ENCODE measurements at regions not wholly inside any gene's neighbourhood (a gene's known extent, or its start where the extent isn't known, plus 50 kb on each side); places are given as distances from the start of the nearest gene placed in this dataset.

DNA sequence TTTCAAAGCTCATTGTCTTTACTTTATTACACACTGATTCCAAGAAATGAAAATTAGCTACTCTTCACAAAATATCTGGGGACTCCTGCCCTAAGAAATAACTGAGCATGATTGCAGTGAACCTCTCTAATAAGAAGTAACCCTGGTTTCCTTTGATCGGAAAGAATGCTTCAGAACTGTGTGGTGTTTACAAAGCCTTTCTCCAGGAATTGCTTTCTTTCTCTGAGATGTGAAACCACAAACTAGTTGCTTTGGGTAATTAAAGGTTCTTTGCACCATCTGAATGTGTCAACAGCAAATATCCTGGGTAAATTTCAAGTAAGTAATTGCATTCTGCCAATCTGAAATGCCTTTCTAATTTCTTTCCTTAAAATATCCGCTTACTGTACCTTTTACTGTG, 292.9 kb upstream of the SLIT2 start:
- no peaks in the 10 kb centered on the region for H3K27me3 Mint-ChIP-seq (ENCODE audit: low read depth)
- Histone ChIP-seq H2BK20ac (ENCODE audit: low read depth, low read length, poor library complexity, severe bottlenecking) (no peak overlapping the region), H4K91ac (ENCODE audit: insufficient read length, low read depth, low read length) (no peak overlapping the region), H4K8ac (replicated peaks; ENCODE audit: insufficient read length, low read depth, low read length) (no peak overlapping the region), H3K4me1 (ENCODE audit: insufficient read depth, low read length) (no peaks in the 10 kb centered on the region), H3K79me1 (ENCODE audit: insufficient read depth, low read depth, low read length, poor library complexity, severe bottlenecking) (no peaks in the 10 kb centered on the region), H3K23me2 (ENCODE audit: insufficient read length, low read depth, low read length, poor library complexity, severe bottlenecking) (no peaks in the 10 kb centered on the region), H3K9me3 (ENCODE audit: control insufficient read depth, low read depth, low read length) (no peaks in the 10 kb centered on the region), H4K5ac (ENCODE audit: insufficient read length, low read depth, low read length) (no peak overlapping the region), H2BK5ac (ENCODE audit: insufficient read length, low read length) (no peak overlapping the region), H3K9ac (ENCODE audit: extremely low read depth, insufficient read length, low read length) (no peak overlapping the region), H3K27me3 (ENCODE audit: insufficient read depth, low read length) (no peaks in the 10 kb centered on the region), H2BK120ac (ENCODE audit: low read depth, low read length, poor library complexity, severe bottlenecking) (no peak overlapping the region), H3K79me2 (ENCODE audit: insufficient read depth, low read length) (no peaks in the 10 kb centered on the region), H2AFZ (ENCODE audit: low read length) (no peak overlapping the region), H3T11ph (ENCODE audit: low read length) (no peak overlapping the region), H3K4ac (ENCODE audit: low read depth, low read length) (no peak overlapping the region), H2BK15ac (ENCODE audit: low read depth, low read length) (no peak overlapping the region), H3K56ac (ENCODE audit: insufficient read length, low read depth, low read length) (no peak overlapping the region), H3K14ac (ENCODE audit: insufficient read depth, low read length) (no peak overlapping the region), H4K20me1 (ENCODE audit: control insufficient read depth, insufficient read depth, insufficient read length) (no peaks in the 10 kb centered on the region), H3K18ac (ENCODE audit: insufficient read length, low read depth, low read length) (no peak overlapping the region), H3K23ac (ENCODE audit: insufficient read length, low read depth, low read length) (no peak overlapping the region), H3K27ac (ENCODE audit: insufficient read length, low read depth, low read length) (no peak overlapping the region), H2AK5ac (ENCODE audit: insufficient read length, low read length) (no peak overlapping the region), H3K4me2 (ENCODE audit: insufficient read depth, insufficient read length, low read length) (no peak overlapping the region), H2BK12ac (ENCODE audit: insufficient read length, low read depth, low read length) (no peak overlapping the region)
- DNase-seq: no peak
- TF ChIP-seq, protein P1, sequence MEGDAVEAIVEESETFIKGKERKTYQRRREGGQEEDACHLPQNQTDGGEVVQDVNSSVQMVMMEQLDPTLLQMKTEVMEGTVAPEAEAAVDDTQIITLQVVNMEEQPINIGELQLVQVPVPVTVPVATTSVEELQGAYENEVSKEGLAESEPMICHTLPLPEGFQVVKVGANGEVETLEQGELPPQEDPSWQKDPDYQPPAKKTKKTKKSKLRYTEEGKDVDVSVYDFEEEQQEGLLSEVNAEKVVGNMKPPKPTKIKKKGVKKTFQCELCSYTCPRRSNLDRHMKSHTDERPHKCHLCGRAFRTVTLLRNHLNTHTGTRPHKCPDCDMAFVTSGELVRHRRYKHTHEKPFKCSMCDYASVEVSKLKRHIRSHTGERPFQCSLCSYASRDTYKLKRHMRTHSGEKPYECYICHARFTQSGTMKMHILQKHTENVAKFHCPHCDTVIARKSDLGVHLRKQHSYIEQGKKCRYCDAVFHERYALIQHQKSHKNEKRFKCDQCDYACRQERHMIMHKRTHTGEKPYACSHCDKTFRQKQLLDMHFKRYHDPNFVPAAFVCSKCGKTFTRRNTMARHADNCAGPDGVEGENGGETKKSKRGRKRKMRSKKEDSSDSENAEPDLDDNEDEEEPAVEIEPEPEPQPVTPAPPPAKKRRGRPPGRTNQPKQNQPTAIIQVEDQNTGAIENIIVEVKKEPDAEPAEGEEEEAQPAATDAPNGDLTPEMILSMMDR (conservative IDR thresholded peaks at IDR 0.05): no peak
- H3K9me3 Mint-ChIP-seq: no peaks in the 10 kb centered on the region
- no CpG with 5 or more reads among the region's 2 CpGs for WGBS (ENCODE audit: extremely low coverage, insufficient read length, low lambda C conversion rate)
- no peak overlapping the region for H3K27ac Mint-ChIP-seq
- no peak overlapping the region for H3K4me3 Mint-ChIP-seq
- H3K36me3 Mint-ChIP-seq (ENCODE audit: insufficient read depth in 1 of 3, low read depth in 3 of 3): no peaks in the 10 kb centered on the region; a peak in 1 of 7 replicates
- H3K4me1 Mint-ChIP-seq: no peaks in the 10 kb centered on the region
